H9 (cell line): ENCODE measurements at regions not wholly inside any gene's neighbourhood (a gene's known extent, or its start where the extent isn't known, plus 50 kb on each side); places are given as distances from the start of the nearest gene placed in this dataset.

Experiments used
- DNase-seq: peaks from one replicate; pipeline ENCODE4 v3.0.0-alpha.2; 2017
- H2AFZ ChIP-seq: one replicate; pipeline ENCODE4 v1.6.1; 2013; ENCODE audit warnings: mild to moderate bottlenecking, low read length, control low read depth, moderate library complexity
- H2AK5ac ChIP-seq: 2 replicates; pipeline ENCODE4 v1.6.1; 2013; ENCODE audit warnings: low read length, control low read depth, mixed read lengths; ENCODE audit not compliant: insufficient read length
- H2BK120ac ChIP-seq: one replicate; pipeline ENCODE4 v1.6.1; 2013; ENCODE audit warnings: low read depth, mild to moderate bottlenecking, low read length, control low read depth, inconsistent platforms; ENCODE audit not compliant: poor library complexity, severe bottlenecking
- H2BK12ac ChIP-seq: 2 replicates; pipeline ENCODE4 v1.6.1; 2013; ENCODE audit warnings: low read length, control low read depth, mixed read lengths, low read depth; ENCODE audit not compliant: insufficient read length
- H2BK15ac ChIP-seq: 2 replicates; pipeline ENCODE4 v1.6.1; 2013; ENCODE audit warnings: low read depth, low read length, control low read depth
- H2BK20ac ChIP-seq: one replicate; pipeline ENCODE4 v1.6.1; 2013; ENCODE audit warnings: low read depth, mild to moderate bottlenecking, low read length, control low read depth, inconsistent platforms; ENCODE audit not compliant: poor library complexity, severe bottlenecking
- H2BK5ac ChIP-seq: 2 replicates; pipeline ENCODE4 v1.6.1; 2013; ENCODE audit warnings: low read length, control low read depth, mixed read lengths; ENCODE audit not compliant: insufficient read length
- H3K14ac ChIP-seq: 2 replicates; pipeline ENCODE4 v1.6.1; 2013; ENCODE audit warnings: low read length, control low read depth; ENCODE audit not compliant: insufficient read depth
- H3K18ac ChIP-seq: 2 replicates; pipeline ENCODE4 v1.6.1; 2013; ENCODE audit warnings: low read depth, mild to moderate bottlenecking, mixed read lengths, low read length, control low read depth; ENCODE audit not compliant: insufficient read length
- H3K23ac ChIP-seq: 2 replicates; pipeline ENCODE4 v1.6.1; 2013; ENCODE audit warnings: low read length, control low read depth, mixed read lengths, low read depth; ENCODE audit not compliant: insufficient read length
- H3K23me2 ChIP-seq: 2 replicates; pipeline ENCODE4 v1.6.1; 2013; ENCODE audit warnings: low read depth, mild to moderate bottlenecking, mixed read lengths, low read length, control low read depth; ENCODE audit not compliant: insufficient read length, poor library complexity, severe bottlenecking
- H3K27ac ChIP-seq: 2 replicates; pipeline ENCODE4 v1.5.1; 2013; ENCODE audit warnings: low read length, control low read depth, mixed read lengths, low read depth; ENCODE audit not compliant: insufficient read length
- H3K27me3 ChIP-seq: 2 replicates; pipeline ENCODE4 v1.6.1; 2013; ENCODE audit warnings: low read length, control low read depth, inconsistent platforms; ENCODE audit not compliant: insufficient read depth
- H3K4ac ChIP-seq: 2 replicates; pipeline ENCODE4 v1.6.1; 2013; ENCODE audit warnings: low read depth, mild to moderate bottlenecking, control low read depth, inconsistent platforms, low read length, moderate library complexity
- H3K4me1 ChIP-seq: 2 replicates; pipeline ENCODE4 v1.6.1; 2013; ENCODE audit warnings: low read length, control low read depth, inconsistent platforms; ENCODE audit not compliant: insufficient read depth
- H3K4me2 ChIP-seq: 2 replicates; pipeline ENCODE4 v1.6.1; 2013; ENCODE audit warnings: low read length, control low read depth, mixed read lengths; ENCODE audit not compliant: insufficient read length, insufficient read depth
- H3K56ac ChIP-seq: 2 replicates; pipeline ENCODE4 v1.6.1; 2013; ENCODE audit warnings: low read depth, mild to moderate bottlenecking, mixed read lengths, low read length, control low read depth; ENCODE audit not compliant: insufficient read length
- H3K79me1 ChIP-seq: 2 replicates; pipeline ENCODE4 v1.6.1; 2013; ENCODE audit warnings: low read depth, mild to moderate bottlenecking, moderate library complexity, low read length, control low read depth, inconsistent platforms; ENCODE audit not compliant: insufficient read depth, poor library complexity, severe bottlenecking
- H3K79me2 ChIP-seq: 2 replicates; pipeline ENCODE4 v1.6.1; 2013; ENCODE audit warnings: low read length, control low read depth, inconsistent platforms; ENCODE audit not compliant: insufficient read depth
- H3K9ac ChIP-seq: 2 replicates; pipeline ENCODE4 v1.6.1; 2013; ENCODE audit warnings: low read length, control low read depth, mixed read lengths; ENCODE audit not compliant: insufficient read length; ENCODE audit errors: extremely low read depth
- H3K9me3 ChIP-seq: one replicate; pipeline ENCODE4 v1.6.1; 2013; ENCODE audit warnings: low read depth, low read length, inconsistent platforms; ENCODE audit not compliant: control insufficient read depth
- H3T11ph ChIP-seq: one replicate; pipeline ENCODE4 v1.6.1; 2013; ENCODE audit warnings: mild to moderate bottlenecking, low read length, control low read depth, inconsistent platforms
- H4K20me1 ChIP-seq: one replicate; pipeline ENCODE4 v1.6.1; 2013; ENCODE audit not compliant: control insufficient read depth, insufficient read length, insufficient read depth
- H4K5ac ChIP-seq: 2 replicates; pipeline ENCODE4 v1.6.1; 2013; ENCODE audit warnings: low read depth, mild to moderate bottlenecking, mixed read lengths, low read length, control low read depth; ENCODE audit not compliant: insufficient read length
- H4K8ac ChIP-seq: replicated peaks from 2 replicates; pipeline ENCODE4 v1.6.1; 2013; ENCODE audit warnings: low read length, control low read depth, mixed read lengths, low read depth; ENCODE audit not compliant: insufficient read length
- H4K91ac ChIP-seq: 2 replicates; pipeline ENCODE4 v1.6.1; 2013; ENCODE audit warnings: low read depth, mild to moderate bottlenecking, moderate library complexity, mixed read lengths, low read length, control low read depth; ENCODE audit not compliant: insufficient read length
- H3K27ac Mint-ChIP-seq, 3 experiments: 2 replicates in 2 of 3; 3 replicates in 1 of 3; pipeline ENCODE4 v1.8.0; 2020 to 2021; ENCODE audit warnings: mixed read lengths in 3 of 3, mild to moderate bottlenecking in 1 of 3, moderate library complexity in 1 of 3
- H3K27me3 Mint-ChIP-seq: 2 replicates; pipeline ENCODE4 v1.8.0; 2021; ENCODE audit warnings: low read depth, mild to moderate bottlenecking, moderate library complexity, mixed read lengths
- H3K36me3 Mint-ChIP-seq, 3 experiments: 2 replicates in 2 of 3; 3 replicates in 1 of 3; pipeline ENCODE4 v1.8.0; 2020 to 2021; ENCODE audit warnings: low read depth in 3 of 3, mixed read lengths in 3 of 3; ENCODE audit not compliant: insufficient read depth in 1 of 3
- H3K4me1 Mint-ChIP-seq, 2 experiments: 2 replicates each; pipeline ENCODE4 v1.8.0; 2020; ENCODE audit warnings: mixed read lengths in 2 of 2
- H3K4me3 Mint-ChIP-seq, 2 experiments: 2 replicates in 1 of 2; 3 replicates in 1 of 2; pipeline ENCODE4 v1.8.0; 2020 to 2021; ENCODE audit warnings: mild to moderate bottlenecking in 2 of 2, mixed read lengths in 2 of 2, moderate library complexity in 1 of 2
- H3K9me3 Mint-ChIP-seq, 2 experiments: 2 replicates in 1 of 2; 3 replicates in 1 of 2; pipeline ENCODE4 v1.8.0; 2020; ENCODE audit warnings: mild to moderate bottlenecking in 2 of 2, mixed read lengths in 2 of 2, moderate library complexity in 1 of 2
- CTCF ChIP-seq: fragments of 200-600 bp; sonication (generic); conservative IDR thresholded peaks from 3 replicates; pipeline ENCODE4 v1.8.0; 2021; ENCODE audit warnings: antibody characterized with exemption, mild to moderate bottlenecking
- WGBS: extraction: QIAGEN DNeasy Blood & Tissue Kit; methylation state at CpG from one replicate; pipeline ENCODE4 v1.1.7; 2013; ENCODE audit warnings: missing lambda C conversion rate, low lambda C conversion rate, mixed read lengths; ENCODE audit not compliant: insufficient read length; ENCODE audit errors: extremely low coverage; 5-methylcytosine and 5-hydroxymethylcytosine counted together

- Histone ChIP-seq H2BK20ac (no peak overlapping the region), H4K8ac (no peak overlapping the region), H2AFZ (no peak overlapping the region), H3K4me1 (no peaks in the 10 kb centered on the region), H3K9me3 (no peaks in the 10 kb centered on the region), H3K23ac (no peak overlapping the region), H3K79me1 (no peaks in the 10 kb centered on the region), H4K20me1 (no peaks in the 10 kb centered on the region), H3K79me2 (no peaks in the 10 kb centered on the region), H2BK15ac (no peak overlapping the region), H3K56ac (no peak overlapping the region), H3T11ph (no peak overlapping the region), H3K18ac (no peak overlapping the region), H2AK5ac (no peak overlapping the region), H3K23me2 (no peaks in the 10 kb centered on the region), H2BK5ac (no peak overlapping the region), H2BK120ac (no peak overlapping the region), H3K27ac (no peak overlapping the region), H4K91ac (no peak overlapping the region), H3K4me2 (no peak overlapping the region), H3K14ac (no peak overlapping the region), H2BK12ac (no peak overlapping the region), H3K27me3 (no peaks in the 10 kb centered on the region), H4K5ac (no peak overlapping the region), H3K4ac (no peak overlapping the region), H3K9ac (no peak overlapping the region)
- no peaks in the 10 kb centered on the region for H3K27me3 Mint-ChIP-seq
- H3K36me3 Mint-ChIP-seq = no peaks in the 10 kb centered on the region
- H3K4me1 Mint-ChIP-seq = 0 out of 4 replicates have a peak, but pooled peaks cover 0 to 3% of the 10 kb centered on the region in 2 experiments
- no CpG with 5 or more reads among the region's 1 CpG for WGBS
- peak; percentile 33; the same call in 2 of the 3 replicates for TF ChIP-seq CTCF
- no peak overlapping the region for H3K27ac Mint-ChIP-seq
- no peak for DNase-seq
- no peak overlapping the region; a peak in 1 of 5 replicates for H3K4me3 Mint-ChIP-seq
- H3K9me3 Mint-ChIP-seq = no peaks in the 10 kb centered on the region
These were observed 454.2 kb downstream of the AEBP2 start for GRCh38 chr12:19893514-19893913.
